Brain microvascular endothelial cell (primary cell): ENCODE measurements at regions not wholly inside any gene's neighbourhood (a gene's known extent, or its start where the extent isn't known, plus 50 kb on each side); places are given as distances from the start of the nearest gene placed in this dataset.
"Not testable (repeated sequence)": the region's sequence is repeated elsewhere in the genome, so short reads cannot be mapped to it uniquely, and the experiment has no call there.

Source experiments
- DNase-seq: peaks from one replicate; pipeline ENCODE4 v3.0.0-alpha.2; 2020
- H3K27ac ChIP-seq: fragments of 250-450 bp; sonication (Bioruptor Pico); 2 replicates; pipeline ENCODE4 v1.5.1; 2020; ENCODE audit warnings: mild to moderate bottlenecking, moderate library complexity
- H3K27me3 ChIP-seq: fragments of 250-450 bp; sonication (Bioruptor Pico); replicated peaks from 2 replicates; pipeline ENCODE4 v1.5.1; 2020; ENCODE audit warnings: mild to moderate bottlenecking
- H3K36me3 ChIP-seq: fragments of 250-450 bp; sonication (Bioruptor Pico); replicated peaks from 2 replicates; pipeline ENCODE4 v1.5.1; 2020; ENCODE audit warnings: mild to moderate bottlenecking
- H3K4me3 ChIP-seq: 2 replicates; pipeline ENCODE4 v1.5.1; 2011; ENCODE audit warnings: low read depth, mild to moderate bottlenecking, control low read depth, low read length, moderate library complexity
- in situ Hi-C: cut with HindIII; loops from 2 replicates; pipeline ENCODE4 v1.10.0; 2017; ENCODE audit warnings: low sequenced_read_pairs, low pct_ligation_motif_present
- TF ChIP-seq, protein P1 (sequence below): IDR thresholded peaks from 2 replicates; pipeline ENCODE4 v1.5.1; 2011; ENCODE audit warnings: low read depth, mild to moderate bottlenecking, moderate library complexity, low read length, control low read depth, inconsistent platforms; ENCODE audit errors: missing control alignments

DNA sequence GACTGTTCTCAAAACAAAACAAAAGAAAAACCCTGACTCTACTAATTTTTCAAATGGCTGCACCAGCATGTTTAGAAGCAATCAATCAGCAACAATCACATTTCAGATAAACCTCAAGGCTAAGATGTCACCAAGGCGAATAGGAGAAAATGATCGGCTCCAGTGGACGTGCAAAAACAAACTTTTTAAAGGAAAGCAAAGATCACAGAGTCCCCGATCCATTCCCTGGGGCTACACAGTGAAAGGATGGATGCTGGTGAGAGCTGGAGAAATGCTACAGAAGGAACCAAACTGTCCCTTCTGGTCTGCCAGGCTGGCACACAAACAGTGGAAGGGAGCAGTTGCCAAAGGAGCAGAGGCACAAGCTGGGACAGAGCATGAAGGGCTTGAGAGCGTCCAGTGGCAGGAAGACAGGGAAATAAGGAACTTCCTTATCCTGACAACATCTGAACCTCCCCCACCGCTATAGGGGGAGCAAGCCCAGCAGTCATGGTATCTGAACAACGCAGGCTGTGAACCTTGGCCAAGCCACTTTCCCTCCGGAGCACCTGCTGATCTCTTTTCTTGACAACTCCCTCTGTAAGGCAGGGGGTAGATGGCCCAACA lies 73.7 kb upstream of the HIVEP1 start:
- TF ChIP-seq, protein P1, sequence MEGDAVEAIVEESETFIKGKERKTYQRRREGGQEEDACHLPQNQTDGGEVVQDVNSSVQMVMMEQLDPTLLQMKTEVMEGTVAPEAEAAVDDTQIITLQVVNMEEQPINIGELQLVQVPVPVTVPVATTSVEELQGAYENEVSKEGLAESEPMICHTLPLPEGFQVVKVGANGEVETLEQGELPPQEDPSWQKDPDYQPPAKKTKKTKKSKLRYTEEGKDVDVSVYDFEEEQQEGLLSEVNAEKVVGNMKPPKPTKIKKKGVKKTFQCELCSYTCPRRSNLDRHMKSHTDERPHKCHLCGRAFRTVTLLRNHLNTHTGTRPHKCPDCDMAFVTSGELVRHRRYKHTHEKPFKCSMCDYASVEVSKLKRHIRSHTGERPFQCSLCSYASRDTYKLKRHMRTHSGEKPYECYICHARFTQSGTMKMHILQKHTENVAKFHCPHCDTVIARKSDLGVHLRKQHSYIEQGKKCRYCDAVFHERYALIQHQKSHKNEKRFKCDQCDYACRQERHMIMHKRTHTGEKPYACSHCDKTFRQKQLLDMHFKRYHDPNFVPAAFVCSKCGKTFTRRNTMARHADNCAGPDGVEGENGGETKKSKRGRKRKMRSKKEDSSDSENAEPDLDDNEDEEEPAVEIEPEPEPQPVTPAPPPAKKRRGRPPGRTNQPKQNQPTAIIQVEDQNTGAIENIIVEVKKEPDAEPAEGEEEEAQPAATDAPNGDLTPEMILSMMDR, result no peak
- Histone ChIP-seq H3K27me3 (no peaks in the 10 kb centered on the region), H3K4me3 (no peak overlapping the region), H3K36me3 (no peaks in the 10 kb centered on the region), H3K27ac (no peak overlapping the region)
- DNase-seq, result no peak
- in situ Hi-C loops, result no loop called here

DNA sequence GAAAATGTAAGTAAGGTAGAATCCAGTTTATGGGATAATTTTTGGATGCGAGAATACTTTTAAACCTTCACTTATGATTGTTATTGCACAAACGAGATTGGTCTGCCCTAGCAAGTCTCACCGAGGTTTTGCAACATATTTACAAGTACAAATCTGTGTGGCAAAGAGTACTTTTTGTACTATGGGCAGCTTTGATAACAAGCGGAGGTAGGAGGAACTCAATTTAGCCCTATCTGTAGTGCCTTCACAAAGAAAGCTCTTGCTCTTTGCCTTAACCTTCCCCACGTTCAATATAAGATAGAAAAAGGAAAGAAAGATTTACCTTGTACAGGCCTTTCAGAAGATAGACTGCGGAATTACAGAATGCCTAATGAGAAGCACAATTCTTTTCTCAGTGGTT lies 77.5 kb upstream of the HIVEP1 start:
- H3K27ac ChIP-seq, result no peak overlapping the region
- H3K27me3 ChIP-seq, result no peaks in the 10 kb centered on the region
- in situ Hi-C loops, result no loop called here
- no peak overlapping the region for H3K4me3 ChIP-seq
- TF ChIP-seq, protein P1, result no peak
- no peak for DNase-seq
- H3K36me3 ChIP-seq, result no peaks in the 10 kb centered on the region

DNA sequence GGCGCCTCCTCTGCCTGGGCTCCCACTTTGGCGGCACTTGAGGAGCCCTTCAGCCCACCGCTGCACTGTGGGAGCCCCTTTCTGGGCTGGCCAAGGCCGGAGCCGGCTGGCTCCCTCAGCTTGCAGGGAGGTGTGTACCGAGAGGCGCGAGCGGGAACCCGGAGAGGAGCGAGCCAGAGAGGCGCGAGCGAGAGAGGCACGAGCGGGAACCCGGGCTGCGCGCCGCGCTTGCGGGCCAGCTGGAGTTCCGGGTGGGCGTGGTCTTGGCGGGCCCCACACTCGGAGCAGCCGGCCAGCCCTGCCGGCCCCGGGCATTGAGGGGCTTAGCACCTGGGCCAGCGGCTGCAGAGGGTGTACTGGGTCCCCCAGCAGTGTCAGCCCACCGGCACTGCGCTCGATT lies 79.2 kb upstream of the HIVEP1 start:
- H3K27me3 ChIP-seq, H3K4me3 ChIP-seq, in situ Hi-C loops, H3K36me3 ChIP-seq, DNase-seq, H3K27ac ChIP-seq: not testable (repeated sequence)

DNA sequence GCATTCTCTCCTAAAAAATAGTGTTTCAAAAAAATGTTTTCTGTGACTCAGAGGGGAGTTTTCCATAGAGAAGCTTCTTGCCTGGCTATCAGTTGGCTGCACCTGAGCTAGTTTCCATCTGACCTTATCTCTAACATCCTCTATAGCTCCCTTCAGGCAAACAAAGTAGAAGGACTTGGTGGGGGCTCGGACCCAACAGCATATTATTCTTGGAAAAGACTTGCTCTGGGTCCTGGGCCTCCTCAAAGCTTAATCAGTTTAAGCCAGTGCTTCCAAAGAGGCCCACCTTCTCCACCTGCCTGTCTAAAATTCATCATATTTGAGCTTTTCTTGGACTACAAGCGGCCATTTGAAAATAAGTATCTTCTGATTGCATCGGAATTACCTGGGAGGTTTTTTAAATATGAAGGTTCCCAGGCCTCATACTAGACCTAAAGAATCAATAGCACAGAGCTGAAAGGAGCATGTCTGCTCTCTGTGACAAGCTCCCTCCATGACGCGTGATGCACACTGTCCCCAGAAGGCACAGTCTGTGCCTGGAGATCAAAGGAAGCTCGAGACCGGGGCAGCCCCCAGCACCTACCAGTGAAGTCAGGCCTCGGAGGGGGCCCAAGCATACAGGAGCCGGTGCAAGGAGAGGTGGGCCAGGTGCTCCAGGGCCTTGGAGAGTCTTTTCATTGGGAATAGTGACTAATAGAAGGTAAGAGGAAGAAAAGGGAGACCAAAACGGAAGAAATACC lies 80.6 kb upstream of the HIVEP1 start:
- in situ Hi-C loops, result no loop called here
- DNase-seq, result no peak
- no peaks in the 10 kb centered on the region for H3K27me3 ChIP-seq

DNA sequence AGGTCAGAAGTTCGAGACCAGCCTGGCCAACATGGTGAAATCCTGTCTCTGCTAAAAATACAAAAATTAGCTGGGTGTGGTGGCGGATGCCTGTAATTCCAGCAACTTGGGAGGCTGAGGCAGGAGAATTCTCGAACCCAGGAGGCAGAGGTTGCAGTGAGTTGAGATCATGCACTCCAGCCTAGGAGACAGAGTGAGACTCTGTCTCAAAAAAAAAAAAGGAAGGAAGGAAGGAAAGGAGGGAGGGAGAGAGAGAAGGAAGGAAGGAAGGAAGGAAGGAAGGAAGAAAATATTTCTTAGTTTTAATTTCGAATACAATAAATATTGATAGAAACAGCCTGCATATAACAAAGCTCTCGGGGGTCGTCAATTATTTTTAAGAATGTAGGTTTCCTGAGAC lies 81.3 kb upstream of the HIVEP1 start:
- H3K27ac ChIP-seq, H3K36me3 ChIP-seq, H3K4me3 ChIP-seq, in situ Hi-C loops, DNase-seq, H3K27me3 ChIP-seq: not testable (repeated sequence)

More for the DNA sequence above, 80.6 kb upstream of the HIVEP1 start:
- Histone ChIP-seq H3K36me3 (no peaks in the 10 kb centered on the region), H3K27ac (no peak overlapping the region), H3K4me3 (no peak overlapping the region)
- TF ChIP-seq, protein P1, result no peak

DNA sequence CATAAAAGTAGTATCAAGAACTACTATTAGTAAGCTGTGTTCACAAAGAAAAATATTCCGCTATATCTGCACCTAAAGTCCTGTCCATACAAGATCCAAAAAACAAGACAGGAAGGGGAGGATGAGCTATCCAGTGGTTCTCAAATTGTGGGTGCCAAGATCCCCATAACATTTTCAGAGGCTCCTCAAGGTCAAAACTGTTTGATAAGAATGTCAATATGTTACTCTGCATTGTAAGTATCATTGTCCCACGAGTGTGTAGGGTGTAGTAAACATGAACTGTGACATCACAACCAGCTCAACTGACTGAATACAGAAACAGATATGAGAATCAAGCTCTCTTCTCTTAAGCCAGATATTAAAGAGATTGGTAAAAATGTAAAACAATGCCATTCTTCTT lies 81.9 kb upstream of the HIVEP1 start:
- no peak for DNase-seq
- in situ Hi-C loops, result no loop called here
- no peaks in the 10 kb centered on the region for H3K36me3 ChIP-seq
- no peaks in the 10 kb centered on the region for H3K27me3 ChIP-seq
- no peak overlapping the region for H3K4me3 ChIP-seq
- no peak overlapping the region for H3K27ac ChIP-seq
- TF ChIP-seq, protein P1, result no peak
